ENCODE measurements at regions not wholly inside any gene's neighbourhood (a gene's known extent, or its start where the extent isn't known, plus 50 kb on each side); places are given as distances from the start of the nearest gene placed in this dataset.

GRCh38 chr3:78540485-78540884 lies 1227.3 kb downstream of the ROBO1 start:
- in situ Hi-C loops (cut with HindIII; ENCODE audit: low pct_unique_long_range_greater_than_20kb, low sequenced_read_pairs) = no loop called here
- DNase-seq (ENCODE audit: low read depth, low spot score) = no peak

- no peak for DNase-seq (ENCODE audit: low read depth, low spot score)
These were observed 1222.0 kb downstream of the ROBO1 start for GRCh38 chr3:78545827-78546226.

More at GRCh38 chr3:78545827-78546226, 1222.0 kb downstream of the ROBO1 start:
- in situ Hi-C loops (cut with HindIII; ENCODE audit: low pct_unique_long_range_greater_than_20kb, low sequenced_read_pairs) = no loop called here

Small RNAs in the stretch of these regions (small RNA-seq; reads per million reads assigned to genes)
- gene RN7SKP61 (0 to 0.53 reads per million in 2 experiments), gene RN7SL647P (0 reads per million in 2 experiments), gene RNU6-217P (0 reads per million in 2 experiments)

Data from SK-MEL-5 (cell line).